ENCODE measurements at regions not wholly inside any gene's neighbourhood (a gene's known extent, or its start where the extent isn't known, plus 50 kb on each side); places are given as distances from the start of the nearest gene placed in this dataset.

GRCh38 chrX:39449352-39449751, 648.1 kb downstream of the MID1IP1 start:
- H3K27ac ChIP-seq (ENCODE audit: insufficient read length, low read depth, low read length) = no peak overlapping the region
- no peak overlapping the region for H3K14ac ChIP-seq (ENCODE audit: insufficient read depth, low read length)
- H3T11ph ChIP-seq (ENCODE audit: low read length) = no peak overlapping the region
- 0 out of 2 replicates have a peak, but pooled peaks cover 2% of the 10 kb centered on the region for H3K4me1 ChIP-seq (ENCODE audit: insufficient read depth, low read length)
- no peak overlapping the region for H2BK120ac ChIP-seq (ENCODE audit: low read depth, low read length, poor library complexity, severe bottlenecking)
- Mint-ChIP-seq H3K27ac (no peak overlapping the region), H3K9me3 (peaks cover 55 to 88% of the 10 kb centered on the region in 2 experiments), H3K36me3 (ENCODE audit: insufficient read depth in 1 of 3, low read depth in 3 of 3) (peaks cover 0 to 4% (median 0%) of the 10 kb centered on the region in 3 experiments; a peak in 3 of 7 replicates), H3K4me1 (peaks cover 6 to 12% of the 10 kb centered on the region in 2 experiments), H3K27me3 (ENCODE audit: low read depth) (peaks cover 1% of the 10 kb centered on the region; the same call in 1 of the 2 replicates), H3K4me3 (no peak overlapping the region)
- H3K4me2 ChIP-seq (ENCODE audit: insufficient read depth, insufficient read length, low read length) = no peak overlapping the region
- no peak overlapping the region for H4K5ac ChIP-seq (ENCODE audit: insufficient read length, low read depth, low read length)
- H3K23ac ChIP-seq (ENCODE audit: insufficient read length, low read depth, low read length) = no peak overlapping the region
- no peak overlapping the region for H2AFZ ChIP-seq (ENCODE audit: low read length)
- no peaks in the 10 kb centered on the region for H3K79me1 ChIP-seq (ENCODE audit: insufficient read depth, low read depth, low read length, poor library complexity, severe bottlenecking)
- H2BK20ac ChIP-seq (ENCODE audit: low read depth, low read length, poor library complexity, severe bottlenecking) = no peak overlapping the region
- no peak for DNase-seq
- no peaks in the 10 kb centered on the region for H4K20me1 ChIP-seq (ENCODE audit: control insufficient read depth, insufficient read depth, insufficient read length)
- no CpG with 5 or more reads among the region's 2 CpGs for WGBS (ENCODE audit: extremely low coverage, insufficient read length, low lambda C conversion rate)
- no peaks in the 10 kb centered on the region for H3K9me3 ChIP-seq (ENCODE audit: control insufficient read depth, low read depth, low read length)
- H3K27me3 ChIP-seq (ENCODE audit: insufficient read depth, low read length) = no peaks in the 10 kb centered on the region
- H3K56ac ChIP-seq (ENCODE audit: insufficient read length, low read depth, low read length) = no peak overlapping the region
- no peak overlapping the region for H2AK5ac ChIP-seq (ENCODE audit: insufficient read length, low read length)
- no peak overlapping the region for H3K4ac ChIP-seq (ENCODE audit: low read depth, low read length)
- no peak overlapping the region for H2BK5ac ChIP-seq (ENCODE audit: insufficient read length, low read length)
- no peak overlapping the region for H4K8ac ChIP-seq (replicated peaks; ENCODE audit: insufficient read length, low read depth, low read length)
- no peak overlapping the region for H3K18ac ChIP-seq (ENCODE audit: insufficient read length, low read depth, low read length)
- no peaks in the 10 kb centered on the region for H3K79me2 ChIP-seq (ENCODE audit: insufficient read depth, low read length)
- no peaks in the 10 kb centered on the region for H3K23me2 ChIP-seq (ENCODE audit: insufficient read length, low read depth, low read length, poor library complexity, severe bottlenecking)
- H2BK15ac ChIP-seq (ENCODE audit: low read depth, low read length) = no peak overlapping the region
- no peak overlapping the region for H3K9ac ChIP-seq (ENCODE audit: extremely low read depth, insufficient read length, low read length)
- TF ChIP-seq CTCF (conservative IDR thresholded peaks at IDR 0.05) = no peak
- no peak overlapping the region for H2BK12ac ChIP-seq (ENCODE audit: insufficient read length, low read depth, low read length)
- H4K91ac ChIP-seq (ENCODE audit: insufficient read length, low read depth, low read length) = no peak overlapping the region

Measured in H9 (cell line).